WTC11 (cell line): ENCODE measurements at regions not wholly inside any gene's neighbourhood (a gene's known extent, or its start where the extent isn't known, plus 50 kb on each side); places are given as distances from the start of the nearest gene placed in this dataset.
A peak's percentile ranks its signal among the peaks of the same experiment; 100 is the strongest.

Experiments
- ATAC-seq: fragments of 200-7000 bp; cut with Tn5 transposase; 2 replicates; pipeline ENCODE4 v1.10.0; 2021; ENCODE audit warnings: mild to moderate bottlenecking, moderate library complexity
- CTCF ChIA-PET: fragments of 300-600 bp; sonication (Branson Sonifier 250); formaldehyde crosslinking; loops from one replicate; lab custom pipeline; 2021; ENCODE audit warnings: antibody characterized with exemption; lab: Charles Lee
- POLR2A ChIA-PET: fragments of 350-600 bp; sonication (Branson Sonifier 250); formaldehyde crosslinking; loops from one replicate; lab custom pipeline; 2021; ENCODE audit warnings: antibody characterized with exemption; lab: Charles Lee
- DNase-seq: peaks from one replicate; pipeline ENCODE4 v3.0.0; 2021; ENCODE audit warnings: low spot score
- H3K27ac Mint-ChIP-seq: 2 replicates; pipeline ENCODE4 v1.8.0; 2021; ENCODE audit warnings: mixed read lengths
- H3K27me3 Mint-ChIP-seq: 2 replicates; pipeline ENCODE4 v1.8.0; 2021; ENCODE audit warnings: low read depth, mild to moderate bottlenecking, moderate library complexity, mixed read lengths
- H3K36me3 Mint-ChIP-seq: 2 replicates; pipeline ENCODE4 v1.8.0; 2021; ENCODE audit warnings: mixed read lengths
- H3K4me1 Mint-ChIP-seq: 2 replicates; pipeline ENCODE4 v1.8.0; 2022; ENCODE audit warnings: mixed read lengths
- H3K4me3 Mint-ChIP-seq: 2 replicates; pipeline ENCODE4 v1.8.0; 2021; ENCODE audit warnings: mild to moderate bottlenecking, moderate library complexity, mixed read lengths
- H3K9me3 Mint-ChIP-seq: 2 replicates; pipeline ENCODE4 v1.8.0; 2021; ENCODE audit warnings: mixed read lengths
- AFF4 ChIP-seq: sonication (generic); formaldehyde crosslinking; IDR thresholded peaks from 2 replicates; pipeline ENCODE4 v1.8.1; 2023; ENCODE audit warnings: mild to moderate bottlenecking, missing genetic modification reagents, borderline replicate concordance
- CTCF ChIP-seq: fragments of 200-600 bp; IDR thresholded peaks from 2 replicates; pipeline ENCODE4 v1.8.0; 2022; ENCODE audit warnings: antibody characterized with exemption
- ESRRA ChIP-seq: sonication (generic); formaldehyde crosslinking; IDR thresholded peaks from 2 replicates; pipeline ENCODE4 v1.8.1; 2022; ENCODE audit warnings: mild to moderate bottlenecking, missing genetic modification reagents, borderline replicate concordance
- TEAD4 ChIP-seq: sonication (generic); formaldehyde crosslinking; IDR thresholded peaks from 2 replicates; pipeline ENCODE4 v1.8.0; 2022; ENCODE audit warnings: mild to moderate bottlenecking, missing genetic modification reagents
- ZBTB43 ChIP-seq: sonication (generic); formaldehyde crosslinking; IDR thresholded peaks from 2 replicates; pipeline ENCODE4 v1.8.1; 2023; ENCODE audit warnings: mild to moderate bottlenecking, missing genetic modification reagents
- ZNF121 ChIP-seq: sonication (generic); formaldehyde crosslinking; IDR thresholded peaks from 2 replicates; pipeline ENCODE4 v1.8.0; 2023; ENCODE audit warnings: missing genetic modification reagents
- TF ChIP-seq, protein P1 (sequence below): sonication (generic); formaldehyde crosslinking; IDR thresholded peaks from 2 replicates; pipeline ENCODE4 v1.8.1; 2022; ENCODE audit warnings: mild to moderate bottlenecking, missing genetic modification reagents, moderate library complexity, borderline replicate concordance
- TF ChIP-seq, protein P2 (sequence below): sonication (generic); formaldehyde crosslinking; IDR thresholded peaks from 2 replicates; pipeline ENCODE4 v1.8.0; 2022; ENCODE audit warnings: mild to moderate bottlenecking, missing genetic modification reagents
- TF ChIP-seq, protein P3 (sequence below): fragments of 250-450 bp; sonication (Bioruptor Pico); IDR thresholded peaks from 2 replicates; pipeline ENCODE4 v2.1.2; 2022; ENCODE audit warnings: mild to moderate bottlenecking, moderate library complexity

DNA sequence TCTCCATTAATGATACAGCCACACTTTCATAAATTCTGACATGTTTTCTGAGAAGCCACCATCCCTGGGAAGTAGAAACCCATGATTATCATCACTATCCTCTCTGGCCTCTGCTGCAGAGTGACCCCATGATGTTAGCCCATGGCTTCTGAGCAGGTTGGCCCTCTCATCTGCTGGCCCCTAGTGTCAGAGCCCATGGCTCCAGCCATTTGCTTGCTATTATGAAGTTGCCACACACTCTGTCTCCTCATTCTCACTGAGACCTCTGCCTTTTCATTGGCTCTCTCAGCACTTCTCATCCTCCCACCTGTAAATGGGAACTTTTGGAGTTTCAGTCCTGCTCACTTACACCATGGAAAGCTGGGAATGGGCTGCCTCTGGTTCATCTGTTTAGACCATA is 192.7 kb downstream of the GASK1B start (continued):
- TF ChIP-seq, protein P1, sequence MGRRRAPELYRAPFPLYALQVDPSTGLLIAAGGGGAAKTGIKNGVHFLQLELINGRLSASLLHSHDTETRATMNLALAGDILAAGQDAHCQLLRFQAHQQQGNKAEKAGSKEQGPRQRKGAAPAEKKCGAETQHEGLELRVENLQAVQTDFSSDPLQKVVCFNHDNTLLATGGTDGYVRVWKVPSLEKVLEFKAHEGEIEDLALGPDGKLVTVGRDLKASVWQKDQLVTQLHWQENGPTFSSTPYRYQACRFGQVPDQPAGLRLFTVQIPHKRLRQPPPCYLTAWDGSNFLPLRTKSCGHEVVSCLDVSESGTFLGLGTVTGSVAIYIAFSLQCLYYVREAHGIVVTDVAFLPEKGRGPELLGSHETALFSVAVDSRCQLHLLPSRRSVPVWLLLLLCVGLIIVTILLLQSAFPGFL (CRISPR knock-in tag): no peak
- TF ChIP-seq, protein P2, sequence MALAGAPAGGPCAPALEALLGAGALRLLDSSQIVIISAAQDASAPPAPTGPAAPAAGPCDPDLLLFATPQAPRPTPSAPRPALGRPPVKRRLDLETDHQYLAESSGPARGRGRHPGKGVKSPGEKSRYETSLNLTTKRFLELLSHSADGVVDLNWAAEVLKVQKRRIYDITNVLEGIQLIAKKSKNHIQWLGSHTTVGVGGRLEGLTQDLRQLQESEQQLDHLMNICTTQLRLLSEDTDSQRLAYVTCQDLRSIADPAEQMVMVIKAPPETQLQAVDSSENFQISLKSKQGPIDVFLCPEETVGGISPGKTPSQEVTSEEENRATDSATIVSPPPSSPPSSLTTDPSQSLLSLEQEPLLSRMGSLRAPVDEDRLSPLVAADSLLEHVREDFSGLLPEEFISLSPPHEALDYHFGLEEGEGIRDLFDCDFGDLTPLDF (CRISPR knock-in tag): no peak
- TF ChIP-seq ESRRA (CRISPR knock-in tag) (no peak), TEAD4 (CRISPR knock-in tag) (no peak)

GRCh38 chr4:157978680-157979361 is 194.0 kb downstream of the GASK1B start:
- ATAC-seq: peak; percentile 96
- CTCF ChIA-PET: interaction anchor here (0.6 to 2.0 kb wide), 4 partner anchors 464 to 756 kb away, joined by 3 to 9 read pairs (median 4); no protein-coding TSS in a partner anchor
- no peaks in the 10 kb centered on the region for H3K36me3 Mint-ChIP-seq

More at GRCh38 chr4:157978680-157979361, 194.0 kb downstream of the GASK1B start:
- Mint-ChIP-seq H3K27ac (peak overlapping the region; percentile 4; the same call in 1 of the 2 replicates), H3K4me3 (peak overlapping the region; percentile 27; the same call in 1 of the 2 replicates), H3K27me3 (no peaks in the 10 kb centered on the region), H3K9me3 (no peaks in the 10 kb centered on the region), H3K4me1 (peaks cover 3% of the 10 kb centered on the region)
- POLR2A ChIA-PET: interaction anchor here (0.6 kb wide), 1 partner anchor 298 kb away, joined by 7 read pairs; no protein-coding TSS in a partner anchor
- TF ChIP-seq ZNF121 (CRISPR knock-in tag) (no peak), ZBTB43 (CRISPR knock-in tag) (no peak), TEAD4 (CRISPR knock-in tag) (no peak), AFF4 (no peak), CTCF (peak; percentile 81)
- TF ChIP-seq, protein P3, sequence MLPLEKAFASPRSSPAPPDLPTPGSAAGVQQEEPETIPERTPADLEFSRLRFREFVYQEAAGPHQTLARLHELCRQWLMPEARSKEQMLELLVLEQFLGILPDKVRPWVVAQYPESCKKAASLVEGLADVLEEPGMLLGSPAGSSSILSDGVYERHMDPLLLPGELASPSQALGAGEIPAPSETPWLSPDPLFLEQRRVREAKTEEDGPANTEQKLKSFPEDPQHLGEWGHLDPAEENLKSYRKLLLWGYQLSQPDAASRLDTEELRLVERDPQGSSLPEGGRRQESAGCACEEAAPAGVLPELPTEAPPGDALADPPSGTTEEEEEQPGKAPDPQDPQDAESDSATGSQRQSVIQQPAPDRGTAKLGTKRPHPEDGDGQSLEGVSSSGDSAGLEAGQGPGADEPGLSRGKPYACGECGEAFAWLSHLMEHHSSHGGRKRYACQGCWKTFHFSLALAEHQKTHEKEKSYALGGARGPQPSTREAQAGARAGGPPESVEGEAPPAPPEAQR (CRISPR knock-in tag): no peak
- peak; percentile 45 for DNase-seq
